Retinal pigment epithelial cell (primary cell): ENCODE measurements at regions not wholly inside any gene's neighbourhood (a gene's known extent, or its start where the extent isn't known, plus 50 kb on each side); places are given as distances from the start of the nearest gene placed in this dataset.

Experiments
- DNase-seq: peaks from one replicate; pipeline ENCODE4 v3.0.0-alpha.2; 2010; ENCODE audit warnings: low read depth
- H3K4me3 ChIP-seq: 2 replicates; pipeline ENCODE4 v1.5.1; 2011; ENCODE audit warnings: mild to moderate bottlenecking, low read length, control low read depth, moderate library complexity
- TF ChIP-seq, protein P1 (sequence below): conservative IDR thresholded peaks from 2 replicates; pipeline ENCODE4 v1.5.1; 2011; ENCODE audit warnings: low read depth, low read length, control low read depth, inconsistent platforms

DNA sequence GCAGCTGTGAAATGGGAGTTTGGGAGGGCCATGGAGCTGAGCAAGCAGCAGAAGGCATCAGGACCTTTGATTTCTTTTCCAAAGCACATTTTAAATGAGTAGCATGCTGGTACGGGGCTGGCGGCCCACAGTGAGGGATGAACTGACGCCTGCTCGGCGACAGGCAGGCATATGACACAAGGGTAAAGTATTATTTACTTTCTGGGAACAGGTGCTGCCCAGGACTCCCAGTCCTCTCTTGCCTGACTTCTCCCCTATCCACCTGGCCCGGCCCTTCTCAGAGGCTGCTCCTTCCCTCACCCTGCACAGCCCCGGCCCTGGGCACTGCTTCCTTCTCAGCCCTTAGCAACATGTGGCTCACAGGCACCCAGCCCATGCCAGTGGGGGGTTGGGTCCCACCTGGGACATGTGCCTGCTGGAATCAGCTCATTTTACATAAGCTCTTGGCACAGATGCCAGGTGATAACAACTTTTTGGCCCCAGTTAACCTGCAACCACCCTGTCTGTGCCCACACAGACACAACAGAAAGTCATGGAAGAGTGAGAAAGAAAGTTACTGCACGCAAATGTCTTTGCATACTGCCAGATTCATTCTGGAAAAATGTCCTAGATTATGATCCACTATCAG, 112.3 kb upstream of the GADD45A start:
- DNase-seq = no peak
- TF ChIP-seq, protein P1, sequence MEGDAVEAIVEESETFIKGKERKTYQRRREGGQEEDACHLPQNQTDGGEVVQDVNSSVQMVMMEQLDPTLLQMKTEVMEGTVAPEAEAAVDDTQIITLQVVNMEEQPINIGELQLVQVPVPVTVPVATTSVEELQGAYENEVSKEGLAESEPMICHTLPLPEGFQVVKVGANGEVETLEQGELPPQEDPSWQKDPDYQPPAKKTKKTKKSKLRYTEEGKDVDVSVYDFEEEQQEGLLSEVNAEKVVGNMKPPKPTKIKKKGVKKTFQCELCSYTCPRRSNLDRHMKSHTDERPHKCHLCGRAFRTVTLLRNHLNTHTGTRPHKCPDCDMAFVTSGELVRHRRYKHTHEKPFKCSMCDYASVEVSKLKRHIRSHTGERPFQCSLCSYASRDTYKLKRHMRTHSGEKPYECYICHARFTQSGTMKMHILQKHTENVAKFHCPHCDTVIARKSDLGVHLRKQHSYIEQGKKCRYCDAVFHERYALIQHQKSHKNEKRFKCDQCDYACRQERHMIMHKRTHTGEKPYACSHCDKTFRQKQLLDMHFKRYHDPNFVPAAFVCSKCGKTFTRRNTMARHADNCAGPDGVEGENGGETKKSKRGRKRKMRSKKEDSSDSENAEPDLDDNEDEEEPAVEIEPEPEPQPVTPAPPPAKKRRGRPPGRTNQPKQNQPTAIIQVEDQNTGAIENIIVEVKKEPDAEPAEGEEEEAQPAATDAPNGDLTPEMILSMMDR = no peak
- no peak overlapping the region for H3K4me3 ChIP-seq

DNA sequence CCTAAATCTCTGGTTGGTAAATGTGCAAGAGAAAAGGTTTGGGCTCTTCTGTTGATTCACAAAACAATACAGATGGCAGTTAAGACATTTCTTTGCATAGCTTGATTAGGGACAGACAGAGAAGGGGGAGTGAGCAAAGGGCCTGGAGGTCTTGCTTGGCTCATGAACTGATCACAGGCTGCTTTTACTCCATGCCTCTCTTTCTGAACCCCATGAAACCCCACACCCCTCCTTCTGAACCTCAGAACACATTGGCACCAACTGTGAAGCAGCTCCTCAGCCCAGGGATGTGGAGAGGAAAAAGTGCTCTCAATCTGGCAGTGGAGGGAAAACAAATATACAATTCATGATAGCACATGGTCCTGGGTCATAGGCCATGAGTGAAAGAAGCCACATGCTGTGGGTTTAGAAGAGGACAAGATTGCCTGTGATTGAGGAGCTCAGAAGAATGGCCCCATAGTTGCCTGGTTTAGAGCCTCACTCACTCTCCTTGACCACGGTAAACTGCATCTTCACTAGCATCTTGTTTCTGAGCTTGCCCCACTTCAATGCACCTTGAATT, 111.6 kb upstream of the GADD45A start:
- TF ChIP-seq, protein P1 = no peak
- DNase-seq = no peak
- H3K4me3 ChIP-seq = no peak overlapping the region

DNA sequence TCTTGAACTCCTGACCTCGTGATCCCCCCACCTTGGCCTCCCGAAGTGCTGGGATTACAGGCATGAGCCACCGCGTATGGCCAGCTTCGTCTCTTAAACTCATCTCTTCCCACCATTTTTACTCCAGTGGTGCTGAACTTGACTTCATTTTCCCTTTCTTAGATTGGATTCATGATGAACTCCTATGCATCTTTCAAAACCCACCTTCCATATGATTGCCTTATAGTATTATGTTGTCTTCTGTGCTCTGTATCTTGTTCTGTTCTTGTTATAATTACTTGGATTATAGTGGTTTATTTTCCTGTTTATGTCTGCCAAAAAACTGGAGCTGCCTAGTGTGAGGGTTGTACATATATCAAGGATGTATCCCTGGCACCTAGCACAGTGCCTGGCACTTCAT, 110.8 kb upstream of the GADD45A start:
- no peak overlapping the region for H3K4me3 ChIP-seq
- TF ChIP-seq, protein P1 = no peak
- no peak for DNase-seq

DNA sequence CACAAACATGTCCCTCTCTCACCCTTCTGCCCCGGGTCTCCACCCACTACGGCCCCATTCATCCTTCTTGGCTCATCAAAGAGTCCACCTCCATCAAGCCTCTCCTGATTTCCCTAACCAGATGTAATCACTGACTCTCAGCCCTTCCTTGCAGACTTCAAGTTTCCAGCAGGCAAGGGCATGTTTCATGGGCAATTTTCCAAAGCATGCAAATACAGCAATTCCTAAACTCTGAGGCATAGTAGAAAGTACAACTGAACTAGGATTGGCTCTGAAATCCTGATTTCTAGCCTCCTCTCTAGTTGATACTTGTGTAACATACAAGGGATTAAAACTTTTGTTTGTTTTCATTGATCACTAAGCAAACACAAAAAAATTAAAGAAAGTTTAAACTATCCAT, 109.1 kb upstream of the GADD45A start:
- TF ChIP-seq, protein P1 = no peak
- H3K4me3 ChIP-seq = no peak overlapping the region
- DNase-seq = no peak

DNA sequence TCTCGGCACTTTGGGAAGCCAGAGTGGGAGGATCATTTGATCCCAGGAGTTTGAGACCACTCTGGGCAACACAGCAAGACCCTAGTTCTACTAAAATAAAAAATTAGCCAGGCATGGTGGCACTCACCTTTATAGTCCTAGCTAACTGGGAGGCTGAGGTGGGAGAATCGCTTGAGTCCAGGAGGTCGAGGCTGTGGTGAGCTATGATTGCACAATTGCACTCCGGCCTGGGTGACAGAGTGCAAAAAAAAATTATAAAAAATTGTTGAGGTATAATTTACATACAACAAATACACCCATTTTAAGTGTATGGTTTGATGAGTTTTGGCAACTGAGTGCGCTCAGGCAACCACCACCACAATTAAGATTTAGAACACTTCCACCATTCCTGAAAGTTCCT, 108.5 kb upstream of the GADD45A start:
- no peak overlapping the region for H3K4me3 ChIP-seq

DNA sequence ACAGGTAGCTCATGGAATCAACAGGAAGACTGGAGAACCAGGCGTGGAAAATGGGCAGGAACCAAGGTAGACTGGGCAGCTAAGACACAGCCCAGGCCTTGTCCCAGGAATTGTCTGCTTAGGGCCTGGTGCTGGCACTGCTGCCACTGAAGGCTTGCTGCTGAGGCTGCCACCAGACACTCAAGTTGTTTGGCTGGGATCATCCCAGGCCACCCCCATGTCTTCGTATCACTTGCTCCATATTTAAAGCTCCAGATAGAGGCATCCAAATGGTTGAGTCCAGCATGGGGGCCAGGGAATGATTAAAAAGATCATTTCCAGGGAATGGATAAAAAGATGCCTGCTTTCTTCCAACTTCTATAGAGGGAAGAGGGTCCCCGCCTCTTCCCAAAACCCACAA, 107.4 kb upstream of the GADD45A start:
- no peak for DNase-seq
- no peak overlapping the region for H3K4me3 ChIP-seq
- TF ChIP-seq, protein P1 = no peak

More for the DNA sequence above, 108.5 kb upstream of the GADD45A start:
- TF ChIP-seq, protein P1 = no peak
- DNase-seq = no peak

DNA sequence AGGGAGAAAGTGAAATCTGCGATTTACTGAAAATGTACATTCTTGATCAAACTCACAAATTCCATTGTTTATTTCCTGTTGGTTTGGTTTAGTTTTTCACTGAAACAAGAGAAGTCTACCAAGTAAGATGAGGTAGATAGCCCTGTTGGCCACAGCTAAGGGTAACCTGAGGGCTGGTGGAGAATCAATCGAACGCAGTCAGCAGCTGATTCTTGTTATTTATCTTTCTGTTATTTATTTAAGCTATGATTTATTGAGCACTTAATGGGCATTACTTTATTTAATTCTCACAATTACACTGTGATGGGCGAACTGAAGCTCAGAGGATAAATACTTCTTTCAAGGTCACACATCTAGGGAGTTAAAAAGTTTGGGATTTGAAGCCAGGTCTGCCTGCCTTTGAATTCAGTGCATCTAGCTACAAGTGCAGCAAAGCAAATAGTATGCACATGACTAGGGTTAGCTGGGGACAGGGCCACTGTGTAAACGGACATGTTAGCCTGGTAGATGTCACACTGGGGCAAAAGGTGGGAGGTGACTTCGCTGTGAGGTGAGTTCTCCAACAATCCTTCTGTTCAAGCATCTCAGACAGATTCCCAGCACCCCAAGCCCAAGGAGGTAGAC, 106.5 kb upstream of the GADD45A start:
- no peak for DNase-seq
- TF ChIP-seq, protein P1 = no peak

More for the DNA sequence above, 106.5 kb upstream of the GADD45A start:
- no peak overlapping the region for H3K4me3 ChIP-seq
